ENCODE measurements at regions not wholly inside any gene's neighbourhood (a gene's known extent, or its start where the extent isn't known, plus 50 kb on each side); places are given as distances from the start of the nearest gene placed in this dataset.

- intact Hi-C loops (cut with micrococcal nuclease; ENCODE audit: unreplicated experiment), result loop anchor here (5.0 kb wide), 1 partner anchor 197 kb away; no protein-coding TSS in a partner anchor
- FAIRE-seq (no peak), DNase-seq (ENCODE audit: low spot score) (no peak), ATAC-seq (no peak)
- H3K36me3 ChIP-seq (replicated peaks in 1 of 2; ENCODE audit: control insufficient read depth in 1 of 2, insufficient read depth in 2 of 2, low read length in 2 of 2), result no peaks in the 10 kb centered on the region
- no peak for TF ChIP-seq WIZ (CRISPR knock-in tag; IDR thresholded peaks at IDR 0.05)
- TF ChIP-seq, protein P1, sequence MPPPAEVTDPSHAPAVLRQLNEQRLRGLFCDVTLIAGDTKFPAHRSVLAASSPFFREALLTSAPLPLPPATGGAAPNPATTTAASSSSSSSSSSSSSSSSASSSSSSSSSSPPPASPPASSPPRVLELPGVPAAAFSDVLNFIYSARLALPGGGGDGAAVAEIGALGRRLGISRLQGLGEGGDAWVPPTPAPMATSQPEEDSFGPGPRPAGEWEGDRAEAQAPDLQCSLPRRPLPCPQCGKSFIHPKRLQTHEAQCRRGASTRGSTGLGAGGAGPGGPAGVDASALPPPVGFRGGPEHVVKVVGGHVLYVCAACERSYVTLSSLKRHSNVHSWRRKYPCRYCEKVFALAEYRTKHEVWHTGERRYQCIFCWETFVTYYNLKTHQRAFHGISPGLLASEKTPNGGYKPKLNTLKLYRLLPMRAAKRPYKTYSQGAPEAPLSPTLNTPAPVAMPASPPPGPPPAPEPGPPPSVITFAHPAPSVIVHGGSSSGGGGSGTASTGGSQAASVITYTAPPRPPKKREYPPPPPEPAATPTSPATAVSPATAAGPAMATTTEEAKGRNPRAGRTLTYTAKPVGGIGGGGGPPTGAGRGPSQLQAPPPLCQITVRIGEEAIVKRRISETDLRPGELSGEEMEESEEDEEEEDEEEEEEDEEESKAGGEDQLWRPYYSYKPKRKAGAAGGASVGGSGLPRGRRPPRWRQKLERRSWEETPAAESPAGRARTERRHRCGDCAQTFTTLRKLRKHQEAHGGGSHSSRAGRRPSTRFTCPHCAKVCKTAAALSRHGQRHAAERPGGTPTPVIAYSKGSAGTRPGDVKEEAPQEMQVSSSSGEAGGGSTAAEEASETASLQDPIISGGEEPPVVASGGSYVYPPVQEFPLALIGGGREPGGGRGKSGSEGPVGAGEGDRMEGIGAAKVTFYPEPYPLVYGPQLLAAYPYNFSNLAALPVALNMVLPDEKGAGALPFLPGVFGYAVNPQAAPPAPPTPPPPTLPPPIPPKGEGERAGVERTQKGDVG (CRISPR knock-in tag; IDR thresholded peaks at IDR 0.05; ENCODE audit: borderline replicate concordance), result no peak
- no peak for TF ChIP-seq ATF7-NPFF (CRISPR knock-in tag; IDR thresholded peaks at IDR 0.05; ENCODE audit: low read depth)
- TF ChIP-seq SYNCRIP (IDR thresholded peaks at IDR 0.05; ENCODE audit: insufficient read depth, low read depth, low read length), result no peak
- no peak for TF ChIP-seq KLF16 (CRISPR knock-in tag; IDR thresholded peaks at IDR 0.05)
- H3K27ac ChIP-seq (ENCODE audit: extremely low read length, insufficient read depth, low read length), result no peak overlapping the region
- ChIA-PET CTCF (ENCODE audit: low intra/inter-chr PET ratio, low total read pairs) (interaction anchor here (1.0 to 4.5 kb wide), 2 partner anchors 251 to 254 kb away, joined by 3 to 35 read pairs; no protein-coding TSS in a partner anchor), POLR2A (no interaction called here)
- peaks cover 4% of the 10 kb centered on the region; the same call in 1 of the 2 replicates for H4K20me1 ChIP-seq (ENCODE audit: insufficient read depth, low read length)
- no peak overlapping the region for H3K4me2 ChIP-seq (ENCODE audit: low read depth, low read length)
- in situ Hi-C loops (cut with HindIII; ENCODE audit: extremely low pct_ligation_motif_present, low pct_unique_long_range_greater_than_20kb), result loop anchor here (10.0 to 25.0 kb wide), 2 partner anchors 345 to 787 kb away; partner anchors contain the start of gene CYP26B1
- WGBS (ENCODE audit: low lambda C conversion rate), result 17% methylated on average over 13 of the region's 13 CpGs
- no peaks in the 10 kb centered on the region for H3K9me3 ChIP-seq (ENCODE audit: low read length)
- H3K4me1 ChIP-seq (ENCODE audit: insufficient read depth, low read length), result no peaks in the 10 kb centered on the region
- no peak overlapping the region for H3K9ac ChIP-seq (ENCODE audit: insufficient read depth, low read depth, low read length)
- BruUV-seq (replicated peaks), result no TSS peak
- H3K27me3 ChIP-seq (ENCODE audit: control insufficient read depth in 1 of 2, insufficient read depth in 2 of 2, low read length in 2 of 2), result peaks cover 0 to 19% of the 10 kb centered on the region in 2 experiments; a peak in 3 of 5 replicates
- H3K79me2 ChIP-seq (ENCODE audit: insufficient read depth, low read length), result no peaks in the 10 kb centered on the region
- H3K4me3 ChIP-seq (replicated peaks in 1 of 3; ENCODE audit: insufficient read depth in 1 of 3, low read depth in 2 of 3, low read length in 3 of 3), result no peak overlapping the region
- H2AFZ ChIP-seq (ENCODE audit: low read length), result no peak overlapping the region
These were observed 346.9 kb downstream of the DYSF start for GRCh38 chr2:71800106-71800809.

All from HepG2 (cell line).